Stimulated activated CD4-positive, alpha-beta T cell treated with anti-CD3 and anti-CD28 coated beads, Interleukin-12 subunit alpha, Interleukin-12 subunit beta, amount 100 ng/mL, for 48 hours (primary cell): ENCODE measurements at regions not wholly inside any gene's neighbourhood (a gene's known extent, or its start where the extent isn't known, plus 50 kb on each side); places are given as distances from the start of the nearest gene placed in this dataset.

Source experiments
- DNase-seq, 3 donors: peaks; one replicate each; pipeline ENCODE4 v3.0.0-alpha.2; 2020; ENCODE audit warnings: low read depth in 2 of 3, low spot score in 1 of 3

DNA sequence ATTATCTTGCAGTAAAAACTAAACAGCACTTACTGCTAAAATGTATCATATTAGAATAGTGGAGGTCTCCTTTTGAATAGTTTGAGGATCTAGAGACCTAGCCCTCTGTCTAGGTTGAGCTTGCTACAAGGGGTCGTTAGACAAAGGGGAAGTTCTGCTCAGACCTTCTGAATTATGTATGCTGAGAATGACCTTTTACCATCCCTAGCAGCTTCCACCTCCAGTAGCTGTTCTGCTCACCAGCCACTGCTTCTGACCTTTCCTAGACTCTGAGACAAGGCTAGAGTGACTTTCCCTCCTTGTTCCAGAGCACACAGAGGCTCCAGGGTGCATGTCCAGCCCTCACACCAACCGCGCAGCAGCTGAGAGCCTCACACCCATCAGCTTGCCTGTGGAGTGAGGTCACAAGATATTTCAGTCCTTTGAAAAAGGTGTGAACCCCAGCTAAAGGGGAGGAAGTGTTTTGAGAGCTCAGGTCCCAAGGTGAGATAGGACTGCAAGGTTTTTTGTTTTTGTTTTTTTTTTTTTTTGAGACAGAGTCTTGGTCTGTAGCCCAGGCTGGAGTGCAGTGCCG lies 289.3 kb upstream of the TNP1 start:
- DNase-seq, result no peak

DNA sequence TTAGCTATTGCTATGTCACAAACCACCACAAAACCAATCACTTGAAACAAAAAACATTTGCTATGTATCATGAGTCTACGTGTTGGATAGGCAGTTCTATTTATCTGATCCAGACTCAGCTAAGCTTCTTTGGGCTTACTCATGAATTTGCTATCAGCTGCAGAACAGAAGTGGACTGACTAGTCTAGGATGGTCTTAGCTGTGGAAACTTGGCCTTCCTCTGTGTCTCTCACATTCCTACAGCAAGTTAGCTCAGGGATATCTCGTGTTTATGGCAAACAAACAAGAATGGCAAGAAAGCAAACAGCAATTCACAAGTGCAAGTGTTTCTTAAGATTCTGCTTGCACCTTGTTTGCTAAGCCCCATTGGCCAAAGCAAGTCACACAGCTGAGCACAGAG lies 288.0 kb upstream of the TNP1 start:
- DNase-seq, result no peak

DNA sequence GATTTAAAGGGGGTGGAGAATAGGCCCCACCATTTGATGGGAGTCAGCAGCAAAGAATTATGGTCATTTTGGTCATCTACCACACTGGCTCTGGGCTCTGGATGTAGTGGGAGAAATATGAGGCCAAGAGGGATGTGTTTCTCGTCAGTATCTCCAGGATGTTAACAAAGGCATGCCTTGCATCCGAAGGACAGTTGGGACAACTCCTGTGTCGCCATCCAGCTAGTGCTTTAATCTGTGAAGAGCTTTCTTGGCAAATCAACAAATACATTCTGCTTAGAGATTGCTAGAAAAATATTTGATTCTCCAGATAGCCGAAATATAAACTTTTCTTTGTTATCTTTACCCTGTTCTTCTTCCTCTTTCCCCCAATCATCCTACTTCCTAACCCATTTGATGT lies 287.1 kb upstream of the TNP1 start:
- DNase-seq, result no peak

DNA sequence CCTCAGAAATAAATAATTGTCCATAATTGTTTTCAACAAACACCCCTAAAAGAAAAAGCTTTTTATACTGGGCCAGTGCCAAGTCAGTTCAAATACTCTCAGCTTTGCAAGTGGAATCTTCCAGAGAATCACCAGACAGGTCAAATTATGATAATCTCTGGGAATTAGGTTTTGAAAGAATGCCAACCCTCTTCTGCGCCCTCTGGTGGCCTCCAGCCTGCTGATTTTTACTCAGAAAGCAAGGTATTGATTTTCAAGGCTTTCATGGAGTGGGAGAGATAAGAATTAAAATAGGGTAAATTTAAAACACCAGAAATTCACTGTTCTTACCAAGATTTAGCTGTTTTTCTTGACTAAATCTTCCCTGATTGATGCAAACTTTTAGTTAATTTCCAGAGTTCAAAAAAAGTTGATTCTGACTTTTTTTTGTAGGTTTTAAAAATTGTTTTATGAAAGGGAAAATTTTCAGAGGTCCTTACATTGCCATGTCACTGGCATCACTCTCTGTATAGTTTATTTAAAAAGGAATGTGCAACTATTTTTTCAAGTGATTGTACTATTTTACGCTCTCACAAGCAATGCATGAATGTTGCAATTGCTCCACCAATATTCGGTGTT lies 282.9 kb upstream of the TNP1 start:
- DNase-seq, result peak in 2 of 3 donors; percentile 3 to 15

DNA sequence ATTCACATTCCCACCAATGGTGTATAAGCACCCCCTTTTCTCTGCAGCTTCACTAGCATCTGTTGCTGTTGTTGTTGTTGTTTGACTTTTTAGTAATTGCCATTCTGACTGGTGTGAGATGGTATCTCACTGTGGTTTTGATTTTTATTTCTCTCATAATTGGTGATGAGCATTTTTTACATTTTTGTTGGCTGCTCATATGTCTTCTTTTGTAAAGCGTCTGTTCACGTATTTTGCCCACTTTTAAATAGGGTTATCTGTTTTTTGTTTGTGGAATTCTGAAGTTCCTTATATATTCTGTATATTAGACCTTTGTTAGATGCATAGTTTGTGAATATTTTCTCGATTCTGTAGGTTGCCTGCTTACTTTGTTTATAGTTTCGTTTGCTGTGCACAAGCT lies 278.4 kb upstream of the TNP1 start:
- no peak for DNase-seq

DNA sequence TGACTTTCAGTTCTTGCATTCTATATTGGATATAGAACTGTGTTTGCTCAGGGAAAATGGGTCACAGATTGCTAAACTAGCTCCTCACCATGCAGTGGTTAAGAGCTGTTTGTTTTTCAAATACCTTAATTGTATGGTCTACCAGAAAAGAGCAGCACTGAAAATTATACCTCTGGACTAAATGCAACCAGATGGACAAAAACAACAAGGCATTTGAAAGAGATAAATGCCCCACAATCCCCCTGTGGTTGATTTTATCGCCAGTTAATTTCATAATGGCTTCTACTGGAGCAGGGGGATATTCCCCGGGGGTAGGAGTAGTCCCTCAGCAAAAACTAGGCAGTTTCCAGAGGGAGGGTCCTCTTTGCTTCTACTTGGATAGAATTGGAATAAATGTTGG lies 267.9 kb upstream of the TNP1 start:
- DNase-seq, result no peak

DNA sequence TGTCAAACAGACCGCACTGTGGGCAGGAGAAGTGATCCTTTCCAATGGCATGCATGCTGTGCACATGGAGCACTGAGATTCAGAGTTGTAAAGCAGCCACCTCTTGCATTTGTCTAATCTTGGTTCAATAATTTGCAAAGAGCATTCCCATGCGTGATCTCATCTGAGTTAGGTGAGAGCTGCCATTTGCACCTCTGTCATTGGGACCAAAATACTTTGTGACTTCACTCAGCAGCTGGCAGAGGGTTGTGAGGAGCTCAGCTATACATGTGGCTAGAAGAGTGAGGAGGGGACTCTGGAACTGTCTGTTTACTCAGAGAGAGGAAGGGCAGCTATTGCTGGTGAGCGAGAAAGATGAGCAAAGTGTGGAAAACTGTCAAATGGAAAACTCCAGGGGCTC lies 265.1 kb upstream of the TNP1 start:
- no peak for DNase-seq

DNA sequence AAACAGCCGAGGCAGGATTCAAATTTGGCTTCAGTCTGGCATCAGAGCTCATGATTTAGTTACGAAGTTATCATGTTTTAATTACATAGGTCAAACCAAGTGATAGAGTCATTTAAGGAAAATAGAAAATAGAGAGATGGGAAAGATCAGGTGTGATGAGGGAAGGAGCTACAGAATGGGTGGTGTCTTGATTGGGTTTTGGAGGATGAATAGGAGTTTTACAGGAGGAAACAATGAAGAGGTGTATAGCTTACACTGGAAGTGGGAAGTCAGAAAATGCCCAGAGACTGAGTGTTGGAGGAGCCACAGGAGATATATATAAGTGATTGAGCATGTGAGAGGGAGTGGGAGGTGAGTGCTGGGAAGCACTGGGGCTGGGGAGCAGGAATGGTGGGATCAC lies 264.2 kb upstream of the TNP1 start:
- DNase-seq, result no peak

DNA sequence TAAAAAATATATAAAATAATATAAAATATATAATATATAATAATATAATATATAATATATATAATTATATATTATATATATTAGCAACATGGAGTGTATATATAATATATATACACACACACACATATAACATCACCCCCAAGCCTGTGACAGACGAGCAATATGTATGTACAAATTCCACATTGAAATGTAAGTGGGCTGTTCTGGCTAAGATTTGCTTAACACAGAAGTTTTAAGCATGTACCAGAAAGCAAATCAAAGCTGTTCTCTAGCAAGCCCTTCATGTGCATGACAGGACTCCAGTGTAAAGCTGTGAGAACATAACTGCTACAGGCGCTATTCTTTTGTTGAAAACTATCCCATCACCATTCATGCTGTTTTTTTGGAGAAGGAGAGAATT lies 261.7 kb upstream of the TNP1 start:
- DNase-seq, result no peak

DNA sequence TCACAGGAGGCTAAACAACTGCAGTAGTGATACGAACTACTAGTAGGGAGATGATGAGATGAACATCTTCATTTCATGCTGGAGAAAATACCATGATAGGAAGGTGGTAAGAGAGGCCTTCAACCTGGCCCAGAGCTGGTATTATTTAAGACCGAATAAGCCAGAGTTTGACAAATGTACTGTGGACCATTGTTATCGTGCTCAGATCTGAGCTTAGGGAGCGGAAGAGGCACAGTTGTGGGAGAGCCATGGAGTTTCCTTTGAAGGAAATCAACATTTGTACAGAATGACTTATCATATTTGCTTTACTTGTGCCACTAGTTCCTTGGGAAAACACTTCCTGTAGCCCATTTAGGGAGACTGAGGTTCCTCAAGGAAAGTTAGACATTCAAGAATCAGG lies 260.6 kb upstream of the TNP1 start:
- DNase-seq, result no peak

DNA sequence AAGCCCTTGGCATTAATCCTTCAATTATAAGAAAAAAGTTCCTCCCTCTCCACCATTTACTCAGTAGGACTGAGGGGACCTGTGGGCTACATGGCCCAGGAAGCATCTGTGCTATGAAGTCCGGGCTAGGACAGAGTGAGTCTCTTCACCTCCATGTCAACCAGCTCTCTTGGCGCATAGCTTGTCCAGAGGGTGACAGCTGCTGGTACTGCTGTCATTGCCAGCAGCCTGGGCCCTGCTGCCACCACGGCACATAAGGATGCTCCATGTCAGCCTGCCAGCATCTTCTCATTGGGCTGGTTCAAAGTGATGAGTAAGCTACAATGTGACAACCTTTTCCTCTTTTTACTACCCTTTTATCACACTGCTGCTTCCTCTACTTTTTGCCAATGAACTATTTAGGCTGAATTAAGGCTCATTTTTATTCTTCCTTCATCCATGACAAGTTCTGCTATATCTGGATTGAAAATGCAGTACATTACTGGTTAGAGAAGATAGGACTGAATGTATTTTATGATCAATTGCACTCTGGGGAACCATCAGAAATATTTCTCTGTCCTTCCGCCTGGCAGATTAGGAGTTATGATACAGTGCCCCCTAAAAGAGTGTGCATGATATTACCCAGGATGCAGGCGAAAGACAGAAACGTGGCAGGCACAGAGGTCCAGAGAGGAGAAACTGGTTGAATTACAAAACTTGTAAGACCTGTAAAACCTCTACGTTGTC lies 258.9 kb upstream of the TNP1 start:
- no peak for DNase-seq

DNA sequence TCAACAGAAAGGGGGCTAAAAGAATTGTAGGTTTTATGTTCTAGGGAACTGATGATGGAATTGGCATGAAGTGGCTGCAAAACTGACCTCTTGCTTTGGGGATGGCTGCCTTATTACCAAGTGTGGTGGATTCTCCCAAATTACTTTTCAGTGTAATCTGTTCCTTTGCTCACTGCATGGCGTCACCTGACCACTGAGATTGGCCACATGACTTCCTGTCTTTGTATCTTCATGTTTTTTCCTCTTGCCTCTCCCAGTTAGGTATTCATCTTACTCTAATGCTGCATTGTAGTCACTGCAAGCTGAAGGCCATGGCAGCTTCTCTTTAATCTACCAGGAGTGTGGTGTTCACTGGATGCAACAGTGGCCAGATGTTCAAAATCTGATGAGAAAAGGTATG lies 257.7 kb upstream of the TNP1 start:
- DNase-seq, result no peak

DNA sequence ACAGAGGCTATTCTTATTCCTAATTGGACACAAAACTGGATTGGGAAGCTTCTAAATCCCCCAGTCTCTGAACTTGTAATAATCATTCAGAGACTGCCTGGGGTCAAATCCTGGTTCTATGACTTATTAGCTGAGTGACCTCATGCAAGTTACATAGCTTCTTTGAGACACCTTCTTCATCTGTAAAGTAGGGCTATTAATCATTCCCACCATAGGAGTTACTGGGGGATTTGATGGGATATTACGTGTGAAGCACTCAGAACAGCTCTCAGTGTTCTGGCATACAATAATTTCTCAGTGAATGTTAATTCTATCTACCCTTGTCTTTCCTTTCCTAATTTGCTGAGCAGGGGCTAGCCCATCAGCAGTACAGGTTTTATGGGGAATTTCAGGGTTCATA lies 256.7 kb upstream of the TNP1 start:
- DNase-seq, result no peak

DNA sequence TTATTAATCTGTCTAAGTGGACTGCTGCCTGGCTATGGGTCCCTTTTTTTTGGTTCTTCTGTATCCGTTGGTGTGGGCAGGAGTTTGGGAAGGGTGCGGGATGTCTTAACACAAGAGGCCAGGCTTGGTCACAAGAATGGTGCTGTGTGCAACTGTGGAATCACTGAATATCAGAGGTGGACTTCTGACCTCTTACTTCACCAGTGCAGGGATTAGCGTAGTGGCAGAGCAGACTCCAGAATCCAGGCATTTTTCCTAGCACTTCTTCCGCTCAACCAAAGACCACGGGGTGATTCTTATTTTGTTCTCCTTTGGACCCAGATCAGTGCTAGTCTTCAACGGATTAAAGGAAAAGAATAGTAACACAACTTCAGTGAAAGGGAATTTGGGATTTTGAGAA lies 254.3 kb upstream of the TNP1 start:
- no peak for DNase-seq

DNA sequence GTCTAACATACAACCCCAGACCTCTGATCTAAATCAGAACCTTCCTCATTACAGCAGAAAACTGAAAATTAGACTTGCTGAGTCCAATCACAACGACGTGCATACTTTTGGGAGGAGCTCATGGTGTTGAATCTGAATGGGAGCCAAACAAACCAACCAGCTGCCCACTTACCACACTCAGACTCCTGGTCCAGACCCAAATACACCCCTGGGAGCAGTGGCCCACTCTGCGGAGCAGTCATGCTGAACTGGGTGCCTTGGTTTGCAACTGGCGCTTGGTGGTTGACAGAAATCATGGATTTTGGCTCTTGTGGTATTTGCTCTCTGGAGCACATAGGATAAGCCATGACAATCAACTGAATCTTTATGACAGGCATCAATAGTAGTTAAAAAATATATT lies 253.6 kb upstream of the TNP1 start:
- DNase-seq, result no peak

DNA sequence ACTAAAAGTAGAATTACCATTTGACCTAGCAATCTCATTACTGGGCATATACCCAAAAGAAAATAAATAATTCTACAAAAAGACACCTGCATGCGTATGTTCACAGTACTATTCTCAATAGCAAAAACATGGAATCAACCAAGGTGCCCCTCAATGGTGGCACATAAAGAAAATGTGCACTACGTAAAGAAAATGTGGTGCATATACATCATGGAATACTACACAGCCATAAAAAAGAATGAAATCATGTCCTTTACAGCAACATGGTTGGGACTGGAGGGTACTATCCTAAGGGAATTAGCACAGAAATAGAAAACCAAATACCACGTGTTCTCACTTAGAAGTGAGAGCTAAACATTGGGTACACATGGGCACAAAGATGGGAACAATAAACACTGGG lies 250.7 kb upstream of the TNP1 start:
- no peak for DNase-seq

DNA sequence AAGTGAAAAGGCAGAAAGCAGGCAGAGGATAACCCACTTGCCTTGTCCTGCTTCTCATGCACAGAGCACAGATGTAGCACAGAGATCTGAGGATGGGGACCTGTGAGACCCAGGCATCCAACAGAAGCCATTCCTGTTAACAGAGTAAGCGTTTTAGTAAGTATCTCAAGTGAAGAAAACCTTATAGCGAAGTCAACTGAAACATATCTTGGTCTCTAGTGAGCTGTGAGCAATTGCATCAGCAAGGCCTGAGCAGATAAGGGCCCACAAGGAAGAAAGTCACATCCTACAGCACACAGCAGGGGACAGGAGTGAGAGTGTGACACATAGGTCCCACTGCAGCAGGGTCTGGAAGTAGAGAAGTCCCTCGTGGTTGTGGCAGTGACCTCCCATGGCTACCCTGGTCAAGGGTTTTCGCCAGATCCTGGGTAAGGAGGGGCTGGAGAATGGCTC lies 248.7 kb upstream of the TNP1 start:
- no peak for DNase-seq

DNA sequence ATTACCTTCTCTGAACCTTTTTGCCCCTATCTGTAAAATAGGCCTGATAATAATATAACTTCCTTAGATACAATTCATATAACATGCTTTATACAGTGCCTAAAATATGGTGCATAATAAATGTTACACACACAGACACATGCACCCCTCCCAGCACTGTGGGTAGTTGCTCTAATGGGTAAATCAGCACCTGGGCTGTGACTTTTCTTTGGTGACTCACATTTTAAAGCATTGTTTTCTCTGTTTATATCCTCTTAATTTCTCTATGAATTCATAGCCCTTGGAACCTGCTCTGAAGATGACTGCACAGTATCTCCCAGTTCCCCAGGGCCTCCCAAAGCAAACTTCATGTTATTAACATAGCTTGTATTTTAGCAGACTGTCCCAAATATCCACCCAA lies 248.2 kb upstream of the TNP1 start:
- DNase-seq, result no peak

DNA sequence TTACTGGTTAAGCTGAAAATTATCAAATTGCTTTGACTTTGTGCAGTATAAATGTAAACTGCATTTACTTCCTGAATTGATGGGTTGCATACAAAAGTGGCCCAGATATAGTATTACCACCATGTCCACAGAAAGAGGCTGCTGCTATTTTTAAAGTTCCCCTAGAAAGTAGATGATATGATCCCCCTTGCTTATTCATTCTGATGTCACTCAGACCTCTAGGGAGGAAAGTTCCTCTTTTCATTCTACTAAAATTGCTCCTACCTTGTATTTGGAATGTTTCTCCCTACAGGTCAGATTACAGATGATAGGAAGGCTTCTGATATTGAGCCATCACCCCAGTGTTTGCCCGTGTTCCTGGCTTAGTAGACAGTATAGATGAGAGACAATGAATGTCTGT lies 247.6 kb upstream of the TNP1 start:
- no peak for DNase-seq

DNA sequence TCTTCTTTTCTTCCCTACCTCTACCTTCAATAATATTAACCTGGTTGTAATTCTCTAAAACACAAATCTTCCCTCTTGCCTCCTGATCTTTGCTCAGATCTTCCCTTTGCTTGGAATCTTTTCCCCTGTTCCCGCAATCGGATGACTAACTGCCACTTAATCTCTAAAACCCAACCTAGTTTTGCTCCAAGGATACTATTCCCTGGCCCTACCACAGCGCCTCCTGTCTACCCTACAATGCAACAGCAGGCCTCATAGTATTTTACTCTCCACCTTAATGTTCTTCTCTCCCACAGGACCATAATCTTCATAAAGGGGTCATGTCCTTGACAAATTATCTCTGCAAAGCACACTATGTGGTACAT lies 246.8 kb upstream of the TNP1 start:
- no peak for DNase-seq

DNA sequence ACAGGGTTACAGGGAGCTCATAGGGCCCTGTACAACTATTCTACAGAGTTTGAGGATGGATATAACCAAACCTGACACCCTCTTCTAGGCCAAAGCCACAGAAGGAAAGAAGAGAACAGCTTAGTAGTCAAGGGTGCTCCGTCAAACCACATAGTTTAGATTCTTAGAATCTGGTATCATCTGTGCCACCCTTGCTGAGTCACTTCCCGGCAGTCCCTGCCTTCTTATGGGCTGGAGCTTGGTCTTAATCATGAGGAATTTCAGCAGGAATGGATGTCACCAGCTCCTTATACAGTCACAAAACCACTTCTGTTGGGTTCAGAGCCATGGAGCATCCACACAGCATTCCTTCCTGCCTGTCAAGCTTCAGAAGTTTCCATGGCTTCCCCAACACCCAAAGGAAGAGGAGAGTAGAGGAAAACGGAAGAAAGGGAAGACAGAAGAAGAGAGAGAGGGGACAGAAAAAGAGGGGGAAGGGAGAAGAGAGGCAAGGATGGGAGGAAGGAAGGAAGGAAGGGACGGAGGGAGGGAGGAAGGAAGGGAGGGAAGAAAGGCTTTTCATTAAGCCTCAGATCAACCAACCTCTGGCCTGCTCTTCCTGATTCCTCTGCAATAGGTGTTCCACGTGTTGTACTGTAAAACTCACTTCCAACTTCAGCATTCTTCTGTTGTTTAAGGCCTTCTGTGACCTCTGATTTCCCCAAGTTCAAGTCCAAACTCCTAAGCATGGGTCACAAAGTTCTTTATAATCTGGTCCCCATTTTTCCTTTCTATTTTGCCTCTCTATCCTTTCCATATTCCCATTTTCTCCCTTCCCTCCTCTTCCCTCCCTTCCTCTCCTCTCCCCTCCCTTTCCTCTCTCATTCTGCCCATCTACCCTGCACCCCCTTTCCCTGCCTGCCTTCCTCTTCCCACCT lies 246.1 kb upstream of the TNP1 start:
- no peak for DNase-seq
